Mucosa of descending colon (tissue), 3 donors: ENCODE measurements at regions not wholly inside any gene's neighbourhood (a gene's known extent, or its start where the extent isn't known, plus 50 kb on each side); places are given as distances from the start of the nearest gene placed in this dataset.

Experiments used
- ATAC-seq: fragments of 200-7000 bp; cut with Tn5 transposase; one replicate; pipeline ENCODE4 v1.9.1; 2020; ENCODE audit warnings: mild to moderate bottlenecking, moderate library complexity
- DNase-seq, 3 donors: peaks; one replicate each; pipeline ENCODE4 v3.0.0-alpha.2; 2020
- H3K36me3 ChIP-seq: fragments of 200-600 bp; one replicate; pipeline ENCODE4 v1.8.0; 2021; ENCODE audit warnings: low read depth, mild to moderate bottlenecking
- H3K4me1 ChIP-seq: fragments of 200-600 bp; one replicate; pipeline ENCODE4 v1.8.0; 2021; ENCODE audit warnings: low read depth, mild to moderate bottlenecking
- H3K4me3 ChIP-seq: fragments of 200-600 bp; one replicate; pipeline ENCODE4 v1.8.0; 2021; ENCODE audit warnings: mild to moderate bottlenecking
- H3K9me3 ChIP-seq: fragments of 200-600 bp; one replicate; pipeline ENCODE4 v1.8.0; 2021; ENCODE audit warnings: mild to moderate bottlenecking
- intact Hi-C, 2 donors: fragments of 100-400 bp; cut with DNase I in 1 of 2; cut with micrococcal nuclease in 1 of 2; formaldehyde crosslinking; loops; one replicate each; pipeline versions ENCODE4 v1.11.0 to v1.11.1; 2022; cut with DNase I, micrococcal nuclease
- TF ChIP-seq, protein P1 (sequence below): fragments of 200-600 bp; IDR thresholded peaks from one replicate; pipeline ENCODE4 v1.8.0; 2022; ENCODE audit warnings: antibody characterized with exemption, mild to moderate bottlenecking
- donor health status: DM: no; HTN: no; CAD: no; lungs with moderate emphysema.
- donor health status: DM: no; HTN: no; CAD: no.
- donor health status: DM: no; HTN: yes; CAD: no.

DNA sequence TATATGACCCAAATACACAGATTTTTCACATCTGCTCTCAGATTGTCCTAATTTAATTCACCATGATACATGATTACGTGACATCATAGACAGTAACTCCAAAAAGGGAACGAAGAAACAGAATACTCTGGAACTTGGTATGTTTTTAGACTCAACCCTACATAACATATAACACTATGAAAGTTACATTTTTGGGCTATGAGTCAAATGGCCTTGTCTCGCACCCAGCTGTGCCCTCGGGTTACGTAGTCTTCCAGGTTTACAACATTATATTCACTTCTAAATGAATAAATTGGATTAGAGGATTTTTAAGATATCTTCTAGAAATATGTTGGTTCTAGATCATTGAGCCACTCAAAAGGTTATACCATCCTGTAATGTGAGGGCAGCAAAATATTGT, 2089.6 kb upstream of the TENM3 start:
- DNase-seq, result no peak
- Histone ChIP-seq H3K4me3 (no peak overlapping the region), H3K4me1 (no peaks in the 10 kb centered on the region), H3K9me3 (no peaks in the 10 kb centered on the region), H3K36me3 (no peaks in the 10 kb centered on the region)
- intact Hi-C loops, result no loop called here
- TF ChIP-seq, protein P1, sequence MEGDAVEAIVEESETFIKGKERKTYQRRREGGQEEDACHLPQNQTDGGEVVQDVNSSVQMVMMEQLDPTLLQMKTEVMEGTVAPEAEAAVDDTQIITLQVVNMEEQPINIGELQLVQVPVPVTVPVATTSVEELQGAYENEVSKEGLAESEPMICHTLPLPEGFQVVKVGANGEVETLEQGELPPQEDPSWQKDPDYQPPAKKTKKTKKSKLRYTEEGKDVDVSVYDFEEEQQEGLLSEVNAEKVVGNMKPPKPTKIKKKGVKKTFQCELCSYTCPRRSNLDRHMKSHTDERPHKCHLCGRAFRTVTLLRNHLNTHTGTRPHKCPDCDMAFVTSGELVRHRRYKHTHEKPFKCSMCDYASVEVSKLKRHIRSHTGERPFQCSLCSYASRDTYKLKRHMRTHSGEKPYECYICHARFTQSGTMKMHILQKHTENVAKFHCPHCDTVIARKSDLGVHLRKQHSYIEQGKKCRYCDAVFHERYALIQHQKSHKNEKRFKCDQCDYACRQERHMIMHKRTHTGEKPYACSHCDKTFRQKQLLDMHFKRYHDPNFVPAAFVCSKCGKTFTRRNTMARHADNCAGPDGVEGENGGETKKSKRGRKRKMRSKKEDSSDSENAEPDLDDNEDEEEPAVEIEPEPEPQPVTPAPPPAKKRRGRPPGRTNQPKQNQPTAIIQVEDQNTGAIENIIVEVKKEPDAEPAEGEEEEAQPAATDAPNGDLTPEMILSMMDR, result no peak
- no peak for ATAC-seq

DNA sequence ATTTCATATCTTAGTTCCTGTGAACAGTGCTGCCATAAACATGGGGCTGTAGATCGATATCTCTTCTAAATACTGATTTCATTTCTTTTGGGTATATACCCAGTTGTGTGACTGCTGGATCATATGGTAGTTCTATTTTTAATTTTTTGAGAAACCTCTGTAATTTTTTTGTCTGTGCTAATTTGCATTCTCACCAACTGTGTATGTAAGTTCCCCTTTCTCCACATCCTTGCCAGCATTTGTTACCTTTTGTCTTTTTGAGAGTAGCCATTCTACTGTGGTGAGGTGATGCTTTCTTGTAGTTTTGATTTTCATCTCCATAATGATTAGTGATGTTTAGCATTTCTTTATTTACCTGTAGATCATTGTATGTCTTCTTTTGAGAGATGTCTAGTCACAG, 2086.5 kb upstream of the TENM3 start:
- TF ChIP-seq, protein P1, result no peak
- Histone ChIP-seq H3K4me3 (no peak overlapping the region), H3K36me3 (no peaks in the 10 kb centered on the region), H3K4me1 (no peaks in the 10 kb centered on the region), H3K9me3 (no peaks in the 10 kb centered on the region)
- DNase-seq (no peak), ATAC-seq (no peak)
- intact Hi-C loops, result no loop called here

DNA sequence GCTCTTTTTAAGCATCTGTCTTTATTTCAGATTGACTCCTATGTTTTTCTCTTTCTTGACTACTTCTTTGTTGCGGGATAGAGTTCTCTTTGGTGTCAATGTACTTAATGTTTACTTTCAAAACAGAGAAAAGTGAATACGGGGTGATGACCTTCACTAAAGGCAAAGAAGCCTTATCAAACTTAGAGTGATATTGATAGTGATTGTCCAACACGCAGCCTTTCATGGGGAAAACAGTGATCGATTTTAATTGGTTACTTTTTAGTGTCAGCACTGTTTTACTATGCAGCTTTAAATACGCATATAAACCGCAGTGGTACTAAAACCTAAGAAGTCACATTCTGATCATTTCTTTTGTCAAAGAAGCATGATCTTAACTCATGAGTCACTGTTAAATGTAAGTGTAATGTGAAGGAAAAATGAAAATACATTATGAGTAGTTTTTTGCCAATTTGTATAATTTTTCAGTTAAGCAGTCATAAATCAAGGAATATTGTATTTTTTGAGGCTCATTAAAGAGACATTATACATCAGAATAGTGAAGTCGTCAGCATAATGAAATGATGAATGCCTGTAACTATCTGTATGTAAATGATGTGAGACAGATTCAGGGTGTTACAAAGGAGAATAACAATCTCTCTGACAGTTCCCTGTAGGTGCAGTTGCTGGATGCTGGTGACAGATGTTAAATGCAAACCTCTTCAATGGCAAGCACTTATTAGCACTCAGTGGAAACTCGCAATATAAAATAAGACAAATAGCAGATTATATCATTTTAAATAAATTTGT, 2082.8 kb upstream of the TENM3 start:
- Histone ChIP-seq H3K9me3 (no peaks in the 10 kb centered on the region), H3K36me3 (no peaks in the 10 kb centered on the region), H3K4me3 (no peak overlapping the region), H3K4me1 (no peaks in the 10 kb centered on the region)
- intact Hi-C loops, result no loop called here
- TF ChIP-seq, protein P1, result no peak
- ATAC-seq (no peak), DNase-seq (no peak)

DNA sequence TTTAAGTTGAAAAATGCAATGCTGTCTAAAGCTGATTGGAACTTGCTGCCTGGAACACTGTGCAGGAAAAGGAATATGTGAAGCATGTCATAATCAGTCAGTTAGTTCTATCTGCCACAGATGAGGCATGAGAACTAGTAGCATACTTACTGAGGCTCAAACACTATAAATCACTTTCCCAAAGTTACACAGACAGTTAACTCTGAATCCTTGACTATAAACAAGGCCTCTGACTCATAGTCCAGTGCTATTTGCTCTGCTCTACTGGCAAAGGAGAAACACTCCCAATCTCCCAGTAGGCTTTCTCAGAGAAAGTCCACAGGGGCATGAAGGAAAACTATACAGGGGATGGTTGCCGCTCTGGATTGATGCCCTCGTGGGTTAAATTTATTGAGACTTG, 2078.4 kb upstream of the TENM3 start:
- Histone ChIP-seq H3K36me3 (no peaks in the 10 kb centered on the region), H3K4me3 (no peak overlapping the region), H3K4me1 (no peaks in the 10 kb centered on the region), H3K9me3 (no peaks in the 10 kb centered on the region)
- intact Hi-C loops, result no loop called here
- peak; percentile 65 for ATAC-seq
- DNase-seq, result peak in 1 of 3 donors; percentile 2
- TF ChIP-seq, protein P1, result no peak

DNA sequence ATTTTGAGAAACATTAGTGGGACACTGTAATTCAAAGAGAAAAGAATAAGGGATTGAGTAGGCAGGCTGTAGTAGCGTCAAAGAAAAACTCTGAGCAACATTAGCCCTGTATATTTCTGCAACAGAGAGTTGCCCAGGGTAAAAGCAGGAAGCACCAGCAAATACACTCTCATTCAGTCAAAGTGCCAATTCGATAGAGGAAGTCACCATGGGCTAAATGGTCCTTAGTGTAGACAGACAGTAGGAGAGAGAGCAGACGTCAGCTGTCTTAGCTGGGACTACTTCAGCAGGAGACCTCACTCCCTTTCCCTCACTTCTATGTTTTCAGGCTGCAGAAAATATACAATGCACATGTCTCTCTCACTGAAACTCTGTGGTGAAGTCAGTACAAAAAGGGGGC, 2073.8 kb upstream of the TENM3 start:
- TF ChIP-seq, protein P1, result no peak
- DNase-seq (no peak), ATAC-seq (no peak)

DNA sequence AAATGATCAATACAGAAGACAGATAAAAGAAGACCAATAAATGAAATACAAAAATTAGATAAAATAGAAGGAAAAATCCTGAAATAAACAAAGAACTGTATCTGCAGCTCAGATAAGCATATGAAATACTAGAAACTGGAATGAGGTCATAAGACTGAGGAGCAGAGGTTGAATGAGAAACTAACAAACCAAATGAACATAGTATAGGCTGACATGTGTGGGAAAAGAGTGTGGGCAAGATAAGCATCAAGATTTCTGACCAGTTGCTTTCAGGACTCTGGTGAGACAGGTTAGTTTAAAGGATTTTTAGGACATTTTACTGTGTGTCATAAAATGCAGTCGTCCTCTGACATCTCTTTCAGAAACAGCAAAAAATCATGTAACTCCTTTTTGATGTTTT, 2073.2 kb upstream of the TENM3 start:
- intact Hi-C loops, result no loop called here
- Histone ChIP-seq H3K4me3 (no peak overlapping the region), H3K9me3 (no peaks in the 10 kb centered on the region), H3K36me3 (no peaks in the 10 kb centered on the region), H3K4me1 (no peaks in the 10 kb centered on the region)
- TF ChIP-seq, protein P1, result no peak
- ATAC-seq (no peak), DNase-seq (no peak)

More for the DNA sequence above, 2073.8 kb upstream of the TENM3 start:
- H3K36me3 ChIP-seq, result no peaks in the 10 kb centered on the region
- intact Hi-C loops, result no loop called here
- no peaks in the 10 kb centered on the region for H3K4me1 ChIP-seq
- no peak overlapping the region for H3K4me3 ChIP-seq
- H3K9me3 ChIP-seq, result no peaks in the 10 kb centered on the region
